ENCODE measurements at regions not wholly inside any gene's neighbourhood (a gene's known extent, or its start where the extent isn't known, plus 50 kb on each side); places are given as distances from the start of the nearest gene placed in this dataset.

- TF ChIP-seq, protein P1, sequence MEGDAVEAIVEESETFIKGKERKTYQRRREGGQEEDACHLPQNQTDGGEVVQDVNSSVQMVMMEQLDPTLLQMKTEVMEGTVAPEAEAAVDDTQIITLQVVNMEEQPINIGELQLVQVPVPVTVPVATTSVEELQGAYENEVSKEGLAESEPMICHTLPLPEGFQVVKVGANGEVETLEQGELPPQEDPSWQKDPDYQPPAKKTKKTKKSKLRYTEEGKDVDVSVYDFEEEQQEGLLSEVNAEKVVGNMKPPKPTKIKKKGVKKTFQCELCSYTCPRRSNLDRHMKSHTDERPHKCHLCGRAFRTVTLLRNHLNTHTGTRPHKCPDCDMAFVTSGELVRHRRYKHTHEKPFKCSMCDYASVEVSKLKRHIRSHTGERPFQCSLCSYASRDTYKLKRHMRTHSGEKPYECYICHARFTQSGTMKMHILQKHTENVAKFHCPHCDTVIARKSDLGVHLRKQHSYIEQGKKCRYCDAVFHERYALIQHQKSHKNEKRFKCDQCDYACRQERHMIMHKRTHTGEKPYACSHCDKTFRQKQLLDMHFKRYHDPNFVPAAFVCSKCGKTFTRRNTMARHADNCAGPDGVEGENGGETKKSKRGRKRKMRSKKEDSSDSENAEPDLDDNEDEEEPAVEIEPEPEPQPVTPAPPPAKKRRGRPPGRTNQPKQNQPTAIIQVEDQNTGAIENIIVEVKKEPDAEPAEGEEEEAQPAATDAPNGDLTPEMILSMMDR (IDR thresholded peaks at IDR 0.05; ENCODE audit: extremely low read depth, insufficient read depth, missing control alignments): no peak
- DNase-seq (ENCODE audit: low spot score): no peak
- in situ Hi-C loops (cut with MboI; ENCODE audit: low pct_unique_long_range_greater_than_20kb, low sequenced_read_pairs, unreplicated experiment): no loop called here
Observed at GRCh38 chr1:113245252-113245651, 145.1 kb upstream of the MAGI3 start.

DNA sequence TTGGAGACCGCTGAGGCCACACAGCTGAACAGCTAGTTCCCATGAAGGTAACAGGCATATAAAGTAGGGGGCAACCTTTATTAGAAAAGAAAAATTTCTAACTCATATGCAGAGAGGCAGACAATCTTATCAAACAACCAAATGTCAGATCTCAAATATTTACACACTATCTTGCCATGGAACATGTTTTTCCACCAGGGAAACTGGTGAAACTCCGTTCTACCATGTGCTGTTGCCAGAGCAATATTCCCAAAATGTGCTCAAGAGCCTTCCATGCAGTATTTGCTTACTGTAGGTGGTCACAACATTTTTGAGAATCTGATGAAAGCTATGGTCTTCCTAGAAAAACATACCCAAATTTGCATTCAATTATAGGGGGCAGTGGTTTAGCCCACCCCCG is 143.4 kb upstream of the MAGI3 start:
- DNase-seq (ENCODE audit: low spot score): no peak
- TF ChIP-seq, protein P1 (IDR thresholded peaks at IDR 0.05; ENCODE audit: extremely low read depth, insufficient read depth, missing control alignments): no peak
- in situ Hi-C loops (cut with MboI; ENCODE audit: low pct_unique_long_range_greater_than_20kb, low sequenced_read_pairs, unreplicated experiment): no loop called here

DNA sequence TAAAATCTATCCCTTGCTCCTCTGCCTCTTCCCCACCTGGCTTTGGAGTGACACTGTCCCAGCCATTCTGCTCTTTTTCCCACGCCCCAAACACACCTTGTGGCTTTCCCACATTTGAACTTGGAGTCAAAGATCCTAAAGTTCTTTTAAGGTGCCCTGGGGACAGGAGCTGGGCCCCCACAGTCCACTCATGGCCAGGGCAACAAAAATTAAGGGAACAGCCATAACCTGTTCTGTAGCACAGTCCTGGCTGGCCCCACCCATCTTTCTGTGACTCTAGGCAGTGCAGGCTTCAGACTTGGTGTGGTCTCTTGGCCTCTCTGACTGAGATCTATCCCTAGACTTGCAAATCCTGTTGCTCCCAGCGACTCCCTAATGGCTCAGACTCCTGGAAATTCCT is 143.0 kb upstream of the MAGI3 start:
- DNase-seq (ENCODE audit: low spot score): no peak
- TF ChIP-seq, protein P1 (IDR thresholded peaks at IDR 0.05; ENCODE audit: extremely low read depth, insufficient read depth, missing control alignments): no peak
- in situ Hi-C loops (cut with MboI; ENCODE audit: low pct_unique_long_range_greater_than_20kb, low sequenced_read_pairs, unreplicated experiment): no loop called here

GRCh38 chr1:113247782-113248181 is 142.5 kb upstream of the MAGI3 start:
- TF ChIP-seq, protein P1 (IDR thresholded peaks at IDR 0.05; ENCODE audit: extremely low read depth, insufficient read depth, missing control alignments): no peak
- no peak for DNase-seq (ENCODE audit: low spot score)
- in situ Hi-C loops (cut with MboI; ENCODE audit: low pct_unique_long_range_greater_than_20kb, low sequenced_read_pairs, unreplicated experiment): no loop called here

GRCh38 chr1:113248494-113248893 is 141.8 kb upstream of the MAGI3 start:
- in situ Hi-C loops (cut with MboI; ENCODE audit: low pct_unique_long_range_greater_than_20kb, low sequenced_read_pairs, unreplicated experiment): no loop called here
- DNase-seq (ENCODE audit: low spot score): no peak
- TF ChIP-seq, protein P1 (IDR thresholded peaks at IDR 0.05; ENCODE audit: extremely low read depth, insufficient read depth, missing control alignments): no peak

- DNase-seq (ENCODE audit: low spot score): no peak
- TF ChIP-seq, protein P1 (IDR thresholded peaks at IDR 0.05; ENCODE audit: extremely low read depth, insufficient read depth, missing control alignments): no peak
- in situ Hi-C loops (cut with MboI; ENCODE audit: low pct_unique_long_range_greater_than_20kb, low sequenced_read_pairs, unreplicated experiment): no loop called here
Observed at GRCh38 chr1:113250161-113250560, 140.2 kb upstream of the MAGI3 start.

GRCh38 chr1:113252166-113252565 is 138.1 kb upstream of the MAGI3 start:
- TF ChIP-seq, protein P1 (IDR thresholded peaks at IDR 0.05; ENCODE audit: extremely low read depth, insufficient read depth, missing control alignments): no peak
- in situ Hi-C loops (cut with MboI; ENCODE audit: low pct_unique_long_range_greater_than_20kb, low sequenced_read_pairs, unreplicated experiment): no loop called here
- no peak for DNase-seq (ENCODE audit: low spot score)

Data from GM13977 (cell line).